GM12892 (cell line): ENCODE measurements at regions not wholly inside any gene's neighbourhood (a gene's known extent, or its start where the extent isn't known, plus 50 kb on each side); places are given as distances from the start of the nearest gene placed in this dataset.

ENCODE experiments used
- POLR2A ChIP-seq: IDR thresholded peaks from 2 replicates; pipeline ENCODE4 v1.6.1; 2011; ENCODE audit warnings: low read depth, low read length, control low read depth
- POLR2AphosphoS5 ChIP-seq: IDR thresholded peaks from 2 replicates; pipeline ENCODE4 v1.6.1; 2011; ENCODE audit warnings: low read depth, low read length, control low read depth
- TAF1 ChIP-seq: IDR thresholded peaks from 2 replicates; pipeline ENCODE4 v1.6.1; 2011; ENCODE audit warnings: low read depth, mild to moderate bottlenecking, control low read depth, low read length, borderline replicate concordance

- TF ChIP-seq POLR2A (no peak), TAF1 (no peak), POLR2AphosphoS5 (no peak)
Observed at GRCh38 chr15:69810431-69811354, 287.0 kb downstream of the TLE3 start.
